GM23338 (cell line): ENCODE measurements at regions not wholly inside any gene's neighbourhood (a gene's known extent, or its start where the extent isn't known, plus 50 kb on each side); places are given as distances from the start of the nearest gene placed in this dataset.

Experiments
- ATAC-seq: fragments of 200-7000 bp; cut with Tn5 transposase; 3 replicates; pipeline ENCODE4 v1.9.1; 2020
- DNase-seq: peaks from one replicate; pipeline ENCODE4 v3.0.0-alpha.2; 2015; ENCODE audit warnings: low spot score
- H2AFZ ChIP-seq: fragments of 200-600 bp; sonication (generic); 2 replicates; pipeline ENCODE4 v1.8.0; 2016; ENCODE audit warnings: antibody characterized with exemption, mild to moderate bottlenecking, moderate library complexity
- H3F3A ChIP-seq: fragments of 200-600 bp; sonication (generic); replicated peaks from 2 replicates; pipeline ENCODE4 v1.8.0; 2017; ENCODE audit warnings: antibody characterized with exemption, mixed run types, low read depth
- H3K27ac ChIP-seq: fragments of 200-600 bp; sonication (generic); 2 replicates; pipeline ENCODE4 v1.6.1; 2016; ENCODE audit warnings: low read depth
- H3K27me3 ChIP-seq: fragments of 200-600 bp; sonication (generic); 2 replicates; pipeline ENCODE4 v1.8.0; 2016; ENCODE audit warnings: mild to moderate bottlenecking, mixed run types, moderate library complexity; ENCODE audit not compliant: insufficient read depth
- H3K36me3 ChIP-seq: fragments of 200-600 bp; sonication (generic); 2 replicates; pipeline ENCODE4 v1.8.0; 2016; ENCODE audit warnings: mild to moderate bottlenecking; ENCODE audit not compliant: insufficient read depth
- H3K4me1 ChIP-seq: fragments of 200-600 bp; sonication (generic); 2 replicates; pipeline ENCODE4 v1.8.0; 2016; ENCODE audit warnings: mild to moderate bottlenecking, moderate library complexity; ENCODE audit not compliant: insufficient read depth
- H3K4me2 ChIP-seq: fragments of 200-600 bp; sonication (generic); 2 replicates; pipeline ENCODE4 v1.7.1; 2017; ENCODE audit warnings: mixed run types
- H3K4me3 ChIP-seq: fragments of 200-600 bp; sonication (generic); 2 replicates; pipeline ENCODE4 v1.6.1; 2016; ENCODE audit warnings: mixed run types
- H3K79me2 ChIP-seq: fragments of 200-600 bp; sonication (generic); replicated peaks from 2 replicates; pipeline ENCODE4 v1.8.0; 2017; ENCODE audit warnings: mild to moderate bottlenecking; ENCODE audit not compliant: insufficient read depth
- H3K9me2 ChIP-seq: fragments of 200-600 bp; sonication (generic); 2 replicates; pipeline ENCODE4 v1.8.0; 2017; ENCODE audit not compliant: insufficient read depth
- H4K20me1 ChIP-seq: fragments of 200-600 bp; sonication (generic); replicated peaks from 2 replicates; pipeline ENCODE4 v1.8.0; 2017; ENCODE audit warnings: mild to moderate bottlenecking; ENCODE audit not compliant: insufficient read depth
- H3K27ac Mint-ChIP-seq: 2 replicates; pipeline ENCODE4 v1.8.0; 2020; ENCODE audit warnings: inconsistent platforms, mild to moderate bottlenecking, moderate library complexity, mixed read lengths
- H3K27me3 Mint-ChIP-seq: 3 replicates; pipeline ENCODE4 v1.8.0; 2022; ENCODE audit warnings: low read depth, mild to moderate bottlenecking, moderate library complexity, mixed read lengths, inconsistent platforms; ENCODE audit not compliant: insufficient read depth, poor library complexity
- H3K36me3 Mint-ChIP-seq: 3 replicates; pipeline ENCODE4 v1.8.0; 2021; ENCODE audit warnings: low read depth, mild to moderate bottlenecking, inconsistent platforms, moderate library complexity, mixed read lengths
- H3K4me1 Mint-ChIP-seq: 3 replicates; pipeline ENCODE4 v1.8.0; 2020; ENCODE audit warnings: mild to moderate bottlenecking, inconsistent platforms, mixed read lengths
- H3K4me3 Mint-ChIP-seq: 3 replicates; pipeline ENCODE4 v1.8.0; 2021; ENCODE audit warnings: moderate library complexity, mild to moderate bottlenecking, inconsistent platforms, mixed read lengths
- H3K9me3 Mint-ChIP-seq: 3 replicates; pipeline ENCODE4 v1.8.0; 2020; ENCODE audit warnings: moderate library complexity, mild to moderate bottlenecking, inconsistent platforms, mixed read lengths
- CREB1 ChIP-seq: fragments of 250-450 bp; sonication (Bioruptor Pico); IDR thresholded peaks from 2 replicates; pipeline ENCODE4 v1.5.0; 2020; ENCODE audit warnings: low read depth, mild to moderate bottlenecking, moderate library complexity
- CTCF ChIP-seq, 2 experiments: fragments of 200-600 bp in 1 of 2; sonication (generic) in 1 of 2; conservative IDR thresholded peaks; 2 replicates each; pipeline versions ENCODE4 v1.5.1 to v1.6.1; 2016 to 2017; ENCODE audit warnings: antibody characterized with exemption in 2 of 2, low read depth in 2 of 2, mild to moderate bottlenecking in 2 of 2, moderate library complexity in 1 of 2
- ETS1 ChIP-seq: IDR thresholded peaks from 2 replicates; pipeline ENCODE4 v1.6.1; 2016; ENCODE audit warnings: antibody characterized with exemption
- EZH2 ChIP-seq: fragments of 200-600 bp; sonication (generic); IDR thresholded peaks from one replicate; pipeline ENCODE4 v1.8.0; 2017; ENCODE audit warnings: antibody characterized with exemption, mild to moderate bottlenecking, low read depth; ENCODE audit not compliant: unreplicated experiment
- EZH2phosphoT487 ChIP-seq: fragments of 200-600 bp; sonication (generic); IDR thresholded peaks from one replicate; pipeline ENCODE4 v1.8.1; 2018; ENCODE audit warnings: antibody characterized with exemption; ENCODE audit not compliant: unreplicated experiment
- POLR2AphosphoS5 ChIP-seq: IDR thresholded peaks from 2 replicates; pipeline ENCODE4 v1.6.1; 2016; ENCODE audit warnings: antibody characterized with exemption, low read depth
- ZNF114 ChIP-seq: fragments of 250-450 bp; sonication (Bioruptor Pico); IDR thresholded peaks from 2 replicates; pipeline ENCODE4 v1.5.0; 2020; ENCODE audit warnings: mild to moderate bottlenecking, moderate library complexity
- ZNF331 ChIP-seq: fragments of 250-450 bp; sonication (Bioruptor Pico); IDR thresholded peaks from 2 replicates; pipeline ENCODE4 v1.5.0; 2020; ENCODE audit warnings: low read depth, mild to moderate bottlenecking, moderate library complexity
- ZNF462 ChIP-seq: fragments of 250-450 bp; sonication (Bioruptor Pico); IDR thresholded peaks from 2 replicates; pipeline ENCODE4 v1.5.0; 2020; ENCODE audit warnings: mild to moderate bottlenecking, moderate library complexity

- Mint-ChIP-seq H3K27ac (no peak overlapping the region), H3K4me1 (no peaks in the 10 kb centered on the region), H3K27me3 (peaks cover 5% of the 10 kb centered on the region), H3K9me3 (peaks cover 18% of the 10 kb centered on the region), H3K36me3 (peaks cover 5% of the 10 kb centered on the region), H3K4me3 (no peak overlapping the region)
- H3K4me2 ChIP-seq, result no peak overlapping the region
- no peak overlapping the region for H3K27ac ChIP-seq
- H3K27me3 ChIP-seq, result no peaks in the 10 kb centered on the region
- H3F3A ChIP-seq, result no peaks in the 10 kb centered on the region
- ATAC-seq (no peak), DNase-seq (no peak)
- H3K79me2 ChIP-seq, result no peaks in the 10 kb centered on the region
- no peak overlapping the region for H2AFZ ChIP-seq
- no peaks in the 10 kb centered on the region; the same call in 1 of the 2 replicates for H3K36me3 ChIP-seq
- H3K9me2 ChIP-seq, result no peaks in the 10 kb centered on the region
- TF ChIP-seq CTCF (conservative IDR thresholded peaks at IDR 0.05; ENCODE audit: low read depth in 2 of 2), result no peak
- no peak for TF ChIP-seq ZNF331 (CRISPR knock-in tag)
- no peaks in the 10 kb centered on the region for H3K4me1 ChIP-seq
- no peak overlapping the region for H3K4me3 ChIP-seq
- H4K20me1 ChIP-seq, result no peaks in the 10 kb centered on the region
These were observed 463.3 kb upstream of the PODXL start for GRCh38 chr7:132019703-132020102.

- Mint-ChIP-seq H3K9me3 (peaks cover 15% of the 10 kb centered on the region; the same call in 2 of the 3 replicates), H3K36me3 (peaks cover 2% of the 10 kb centered on the region; the same call in 1 of the 3 replicates), H3K27me3 (peaks cover 1% of the 10 kb centered on the region), H3K4me3 (no peak overlapping the region), H3K4me1 (no peaks in the 10 kb centered on the region), H3K27ac (no peak overlapping the region)
- H3K4me3 ChIP-seq, result no peak overlapping the region
- no peaks in the 10 kb centered on the region for H3K36me3 ChIP-seq
- H2AFZ ChIP-seq, result no peak overlapping the region
- DNase-seq (no peak), ATAC-seq (no peak)
- no peak for TF ChIP-seq POLR2AphosphoS5
- TF ChIP-seq EZH2, result no peak
- no peak for TF ChIP-seq CREB1 (CRISPR knock-in tag)
- no peak for TF ChIP-seq ETS1
- no peak for TF ChIP-seq EZH2phosphoT487
- TF ChIP-seq ZNF114, result no peak
- no peaks in the 10 kb centered on the region for H3K27me3 ChIP-seq
- H3K4me1 ChIP-seq, result no peaks in the 10 kb centered on the region
- H4K20me1 ChIP-seq, result no peaks in the 10 kb centered on the region
- no peak overlapping the region for H3K4me2 ChIP-seq
- no peak overlapping the region for H3K27ac ChIP-seq
- no peaks in the 10 kb centered on the region for H3K79me2 ChIP-seq
- peaks cover 8% of the 10 kb centered on the region; the same call in 1 of the 2 replicates for H3K9me2 ChIP-seq
- H3F3A ChIP-seq, result no peaks in the 10 kb centered on the region
These were observed 453.4 kb upstream of the PODXL start for GRCh38 chr7:132009778-132010177.

- no peak overlapping the region for H3K27ac ChIP-seq
- Mint-ChIP-seq H3K9me3 (no peaks in the 10 kb centered on the region), H3K27ac (no peak overlapping the region), H3K36me3 (no peaks in the 10 kb centered on the region), H3K4me3 (no peak overlapping the region), H3K27me3 (no peaks in the 10 kb centered on the region), H3K4me1 (no peaks in the 10 kb centered on the region)
- H4K20me1 ChIP-seq, result no peaks in the 10 kb centered on the region
- no peaks in the 10 kb centered on the region for H3K4me1 ChIP-seq
- no peak overlapping the region for H3K4me3 ChIP-seq
- no peaks in the 10 kb centered on the region for H3K36me3 ChIP-seq
- peak overlapping the region; percentile 63; the same call in 1 of the 2 replicates for H2AFZ ChIP-seq
- DNase-seq (peak; percentile 9), ATAC-seq (peak; percentile 61)
- H3K4me2 ChIP-seq, result no peak overlapping the region
- H3K9me2 ChIP-seq, result peaks cover 3% of the 10 kb centered on the region; the same call in 1 of the 2 replicates
- no peaks in the 10 kb centered on the region for H3K27me3 ChIP-seq
- H3K79me2 ChIP-seq, result no peaks in the 10 kb centered on the region
- no peaks in the 10 kb centered on the region for H3F3A ChIP-seq
- no peak for TF ChIP-seq CREB1 (CRISPR knock-in tag)
- no peak for TF ChIP-seq ZNF462 (CRISPR knock-in tag)
These were observed 448.1 kb upstream of the PODXL start for GRCh38 chr7:132004529-132004928.
